ENCODE measurements at regions not wholly inside any gene's neighbourhood (a gene's known extent, or its start where the extent isn't known, plus 50 kb on each side); places are given as distances from the start of the nearest gene placed in this dataset.

GRCh38 chr3:190220362-190220761 is 99.7 kb upstream of the P3H2 start:
- Histone ChIP-seq H3K9me2 (ENCODE audit: low read depth, low read length) (no peaks in the 10 kb centered on the region), H3K79me2 (ENCODE audit: insufficient read depth, low read length) (no peaks in the 10 kb centered on the region), H3K36me3 (ENCODE audit: insufficient read depth, low read length) (no peaks in the 10 kb centered on the region), H3K4me3 (ENCODE audit: low read depth, low read length, poor library complexity, severe bottlenecking) (no peak overlapping the region), H3F3A (ENCODE audit: insufficient read depth, low read length) (no peaks in the 10 kb centered on the region), H3K27me3 (ENCODE audit: insufficient read depth, low read length) (no peaks in the 10 kb centered on the region), H3K27ac (ENCODE audit: low read depth, low read length, poor library complexity, severe bottlenecking) (no peak overlapping the region), H3K4me2 (ENCODE audit: low read length) (no peak overlapping the region), H3K4me1 (ENCODE audit: insufficient read depth, low read length, severe bottlenecking) (no peaks in the 10 kb centered on the region), H2AFZ (ENCODE audit: low read length) (no peak overlapping the region), H3K9ac (ENCODE audit: low read length) (no peak overlapping the region), H3K9me3 (ENCODE audit: low read length) (no peaks in the 10 kb centered on the region), H4K20me1 (ENCODE audit: insufficient read depth, low read length) (no peaks in the 10 kb centered on the region)
- TF ChIP-seq CTCF (IDR thresholded peaks at IDR 0.05; ENCODE audit: low read length) (no peak), EZH2 (IDR thresholded peaks at IDR 0.05; ENCODE audit: borderline replicate concordance, low read length) (no peak)

- no peak overlapping the region for H3K9ac ChIP-seq (ENCODE audit: low read length)
- no peak overlapping the region for H2AFZ ChIP-seq (ENCODE audit: low read length)
- H3K36me3 ChIP-seq (ENCODE audit: insufficient read depth, low read length) = no peaks in the 10 kb centered on the region
- H3F3A ChIP-seq (ENCODE audit: insufficient read depth, low read length) = no peaks in the 10 kb centered on the region
- H3K27ac ChIP-seq (ENCODE audit: low read depth, low read length, poor library complexity, severe bottlenecking) = no peak overlapping the region
- H3K4me1 ChIP-seq (ENCODE audit: insufficient read depth, low read length, severe bottlenecking) = no peaks in the 10 kb centered on the region
- H3K4me3 ChIP-seq (ENCODE audit: low read depth, low read length, poor library complexity, severe bottlenecking) = no peak overlapping the region
- H3K9me2 ChIP-seq (ENCODE audit: low read depth, low read length) = no peaks in the 10 kb centered on the region
- H4K20me1 ChIP-seq (ENCODE audit: insufficient read depth, low read length) = no peaks in the 10 kb centered on the region
- H3K9me3 ChIP-seq (ENCODE audit: low read length) = no peaks in the 10 kb centered on the region
- H3K27me3 ChIP-seq (ENCODE audit: insufficient read depth, low read length) = no peaks in the 10 kb centered on the region
- H3K4me2 ChIP-seq (ENCODE audit: low read length) = no peak overlapping the region
- TF ChIP-seq EZH2 (IDR thresholded peaks at IDR 0.05; ENCODE audit: borderline replicate concordance, low read length) (no peak), CTCF (IDR thresholded peaks at IDR 0.05; ENCODE audit: low read length) (no peak)
- no peaks in the 10 kb centered on the region for H3K79me2 ChIP-seq (ENCODE audit: insufficient read depth, low read length)
Observed at GRCh38 chr3:190217081-190217480, 96.4 kb upstream of the P3H2 start.

- Histone ChIP-seq H2AFZ (ENCODE audit: low read length) (no peak overlapping the region), H3K27ac (ENCODE audit: low read depth, low read length, poor library complexity, severe bottlenecking) (no peak overlapping the region), H3K4me3 (ENCODE audit: low read depth, low read length, poor library complexity, severe bottlenecking) (no peak overlapping the region), H3K4me1 (ENCODE audit: insufficient read depth, low read length, severe bottlenecking) (no peaks in the 10 kb centered on the region), H4K20me1 (ENCODE audit: insufficient read depth, low read length) (no peaks in the 10 kb centered on the region), H3K4me2 (ENCODE audit: low read length) (no peak overlapping the region), H3K79me2 (ENCODE audit: insufficient read depth, low read length) (no peaks in the 10 kb centered on the region), H3K9ac (ENCODE audit: low read length) (no peak overlapping the region), H3K9me2 (ENCODE audit: low read depth, low read length) (no peaks in the 10 kb centered on the region), H3F3A (ENCODE audit: insufficient read depth, low read length) (no peaks in the 10 kb centered on the region), H3K36me3 (ENCODE audit: insufficient read depth, low read length) (no peaks in the 10 kb centered on the region), H3K9me3 (ENCODE audit: low read length) (no peaks in the 10 kb centered on the region), H3K27me3 (ENCODE audit: insufficient read depth, low read length) (no peaks in the 10 kb centered on the region)
- TF ChIP-seq EZH2 (IDR thresholded peaks at IDR 0.05; ENCODE audit: borderline replicate concordance, low read length) (no peak), CTCF (IDR thresholded peaks at IDR 0.05; ENCODE audit: low read length) (no peak)
Observed at GRCh38 chr3:190213727-190214126, 93.0 kb upstream of the P3H2 start.

Measured in OCI-LY1 (cell line).